IMR-90 (cell line): ENCODE measurements at regions not wholly inside any gene's neighbourhood (a gene's known extent, or its start where the extent isn't known, plus 50 kb on each side); places are given as distances from the start of the nearest gene placed in this dataset.

Source experiments
- CTCF ChIP-seq: conservative IDR thresholded peaks from 2 replicates; pipeline ENCODE4 v1.5.1; 2012; ENCODE audit warnings: mild to moderate bottlenecking, low read depth, low read length, improper control_type of control experiment
- POLR2A ChIP-seq: IDR thresholded peaks from 2 replicates; pipeline ENCODE4 v1.6.1; 2012; ENCODE audit warnings: mild to moderate bottlenecking, low read depth, low read length
- RFX5 ChIP-seq: IDR thresholded peaks from 2 replicates; pipeline ENCODE4 v1.8.0; 2012; ENCODE audit warnings: low read depth, mild to moderate bottlenecking, low read length, moderate library complexity

- no peak for TF ChIP-seq RFX5
- no peak for TF ChIP-seq POLR2A
- TF ChIP-seq CTCF, result no peak
These were observed 235.0 kb downstream of the PMAIP1 start for GRCh38 chr18:60134806-60135205.
